NCI-H2081 treated with DMSO at 0.1 percent for 48 hours (cell line): ENCODE measurements at regions not wholly inside any gene's neighbourhood (a gene's known extent, or its start where the extent isn't known, plus 50 kb on each side); places are given as distances from the start of the nearest gene placed in this dataset.

Source experiments
- DNase-seq: peaks from one replicate; lab custom pipeline; 2025; lab: John Stamatoyannopoulos, UW

DNA sequence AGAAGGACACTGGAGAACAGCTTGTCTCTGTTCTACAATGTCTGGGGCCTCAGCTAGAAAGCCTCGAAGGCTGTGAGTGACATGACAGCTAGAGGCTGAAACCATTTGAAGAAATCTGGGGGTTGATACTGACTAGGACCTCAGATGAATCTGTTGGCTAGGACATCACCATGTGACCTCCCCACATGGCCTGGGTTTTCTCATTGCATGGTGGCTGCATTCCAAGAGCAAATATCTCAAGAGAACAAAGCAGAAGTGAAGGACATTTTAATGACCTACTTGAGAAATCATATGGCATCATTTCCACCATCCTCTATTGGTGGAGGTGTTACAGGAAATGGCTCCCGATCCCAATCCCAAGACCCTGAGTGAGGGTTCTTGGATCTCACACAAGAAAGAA is 450.6 kb upstream of the AUTS2 start:
- no peak for DNase-seq

- DNase-seq: no peak
Observed at GRCh38 chr7:69149804-69150782, 448.2 kb upstream of the AUTS2 start.

- no peak for DNase-seq
Observed at GRCh38 chr7:69162326-69162725, 435.9 kb upstream of the AUTS2 start.

DNA sequence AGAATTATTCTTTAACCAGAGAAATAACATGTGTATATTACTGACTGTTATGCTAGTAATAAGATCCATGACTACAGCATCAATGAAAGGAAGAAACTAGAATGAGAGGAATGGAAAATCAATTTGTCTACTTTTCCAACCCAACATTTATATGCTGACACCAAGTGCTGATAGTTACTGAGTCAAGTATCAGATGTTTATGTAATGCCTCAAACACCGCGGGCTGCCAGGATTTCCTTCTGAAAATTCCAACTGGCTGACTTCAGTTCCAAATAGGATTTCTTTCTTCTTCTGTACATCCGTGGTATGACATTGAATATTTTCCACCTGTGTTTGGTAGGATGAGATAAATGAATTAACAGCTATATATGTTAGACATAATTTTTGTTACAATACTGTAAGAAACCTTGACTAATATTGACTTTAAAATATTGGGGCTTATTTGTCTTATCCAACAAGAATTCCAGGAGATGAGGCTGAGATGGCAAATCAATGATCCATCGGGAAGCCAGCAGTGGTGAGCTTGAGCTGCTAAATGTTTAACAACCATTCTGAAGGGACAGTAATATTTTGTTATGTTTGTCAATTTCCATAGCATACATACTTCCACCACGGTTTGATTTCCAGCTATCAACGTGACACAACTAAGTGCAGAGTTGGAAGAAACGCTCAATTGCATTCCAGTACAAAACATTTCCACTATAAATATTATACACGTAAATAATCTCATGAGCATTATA is 435.2 kb upstream of the AUTS2 start:
- DNase-seq: no peak

- DNase-seq: peak; percentile 80
Observed at GRCh38 chr7:69166979-69167516, 431.2 kb upstream of the AUTS2 start.

- no peak for DNase-seq
Observed at GRCh38 chr7:69169386-69169785, 428.9 kb upstream of the AUTS2 start.

- no peak for DNase-seq
Observed at GRCh38 chr7:69172357-69173077, 425.8 kb upstream of the AUTS2 start.

GRCh38 chr7:69173341-69173740 is 424.9 kb upstream of the AUTS2 start:
- no peak for DNase-seq

DNA sequence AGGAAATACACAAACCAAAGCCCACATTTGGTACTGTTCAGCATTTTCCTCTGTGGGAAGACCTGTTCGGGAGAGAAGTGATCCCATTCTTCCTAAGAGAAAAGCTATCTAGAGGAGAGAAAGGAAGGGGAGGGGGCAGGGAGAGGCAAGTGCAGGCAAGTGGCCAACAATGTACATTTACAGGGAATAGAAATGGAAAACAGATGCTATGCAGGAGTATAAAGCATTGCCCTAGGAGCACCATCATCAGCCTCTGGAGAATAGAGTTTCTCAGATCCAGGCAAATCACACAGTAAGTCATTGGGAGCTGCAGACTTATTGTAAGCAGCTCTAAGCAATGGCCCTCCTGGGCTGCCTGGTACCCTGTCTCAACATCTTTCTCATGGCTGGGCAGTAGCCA is 424.4 kb upstream of the AUTS2 start:
- no peak for DNase-seq

GRCh38 chr7:69176841-69177240 is 421.4 kb upstream of the AUTS2 start:
- DNase-seq: no peak

- DNase-seq: no peak
Observed at GRCh38 chr7:69177461-69177861, 420.8 kb upstream of the AUTS2 start.

- no peak for DNase-seq
Observed at GRCh38 chr7:69177941-69178494, 420.3 kb upstream of the AUTS2 start.

GRCh38 chr7:69180662-69181061 is 417.6 kb upstream of the AUTS2 start:
- no peak for DNase-seq

DNA sequence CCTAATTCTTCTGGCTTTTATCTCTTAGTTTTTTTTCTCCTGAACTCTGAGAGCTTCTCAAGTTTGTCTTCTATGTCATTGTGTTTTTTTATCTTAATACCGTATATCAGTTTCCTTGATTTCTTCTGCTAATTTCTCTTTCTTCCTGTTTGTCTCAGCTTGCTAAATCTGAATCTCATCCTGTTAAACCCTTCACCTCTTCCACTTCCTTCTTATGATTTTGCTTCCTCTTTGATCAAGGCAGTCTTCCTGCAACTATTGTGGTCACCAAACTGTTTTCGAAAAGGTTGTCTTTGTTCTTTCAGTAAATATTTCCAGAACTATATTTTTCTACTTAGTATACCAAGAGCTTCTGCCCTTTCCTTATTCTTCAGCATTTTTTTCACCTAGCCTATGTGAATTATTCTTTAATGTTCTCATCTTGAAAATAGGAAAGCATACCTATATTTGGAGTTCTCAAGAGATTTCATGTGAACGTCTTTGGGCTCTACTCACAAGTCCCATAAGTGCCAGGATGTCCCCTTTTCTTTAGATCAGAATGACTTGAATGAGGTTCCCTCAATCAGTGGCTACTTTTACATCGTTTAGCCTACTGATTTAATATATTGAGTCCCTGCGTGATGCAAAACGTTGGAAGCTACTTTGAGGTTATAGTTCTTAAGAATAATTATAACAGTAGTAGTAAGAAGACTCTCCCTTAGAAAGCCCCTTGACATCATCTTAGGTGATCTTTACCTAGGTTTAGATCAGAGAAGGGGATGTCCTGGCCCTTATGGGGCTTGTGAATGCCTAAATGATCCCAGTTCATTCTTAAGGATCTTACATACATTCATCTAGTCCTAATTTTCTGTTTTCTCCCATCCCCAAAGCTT is 415.4 kb upstream of the AUTS2 start:
- DNase-seq: no peak

DNA sequence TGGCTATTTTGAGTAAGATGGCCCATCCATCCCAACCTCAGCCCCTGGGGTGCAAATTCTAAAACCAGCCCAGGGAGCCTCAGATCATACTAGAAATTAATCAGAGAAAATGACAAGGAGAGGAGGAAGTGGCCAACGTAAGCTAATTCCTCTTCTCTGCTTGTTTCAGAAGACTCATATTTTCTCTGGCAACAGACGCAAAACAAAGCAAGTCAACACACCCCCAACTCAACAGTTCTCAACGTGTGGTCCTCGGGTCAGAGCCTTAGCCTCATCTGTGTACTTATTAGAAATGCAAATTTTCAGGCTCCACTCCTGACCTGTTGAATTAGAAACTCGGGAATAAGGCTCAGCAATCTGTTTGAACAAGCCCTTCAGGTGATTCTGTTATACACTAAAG is 413.9 kb upstream of the AUTS2 start:
- DNase-seq: no peak

- DNase-seq: no peak
Observed at GRCh38 chr7:69185170-69185569, 413.1 kb upstream of the AUTS2 start.

DNA sequence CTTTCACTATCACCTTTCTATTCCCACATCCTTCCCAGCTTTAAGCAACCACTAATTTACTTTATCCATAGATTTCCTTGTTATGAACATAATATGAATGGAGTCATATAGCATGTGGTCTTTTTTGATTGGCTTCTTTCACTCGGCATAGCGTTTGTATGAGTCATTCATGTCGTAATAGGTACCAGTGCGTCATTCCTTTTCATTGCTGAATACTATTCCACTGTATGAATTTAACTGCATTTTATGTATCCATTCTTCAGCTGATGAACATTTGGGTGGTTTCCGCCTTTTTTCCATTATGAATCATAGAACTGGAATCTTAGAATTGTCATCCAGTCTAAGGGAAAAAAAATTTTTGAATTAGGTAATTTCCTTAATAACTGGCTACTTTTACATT is 411.3 kb upstream of the AUTS2 start:
- DNase-seq: no peak

GRCh38 chr7:69187824-69188333 is 410.4 kb upstream of the AUTS2 start:
- no peak for DNase-seq

DNA sequence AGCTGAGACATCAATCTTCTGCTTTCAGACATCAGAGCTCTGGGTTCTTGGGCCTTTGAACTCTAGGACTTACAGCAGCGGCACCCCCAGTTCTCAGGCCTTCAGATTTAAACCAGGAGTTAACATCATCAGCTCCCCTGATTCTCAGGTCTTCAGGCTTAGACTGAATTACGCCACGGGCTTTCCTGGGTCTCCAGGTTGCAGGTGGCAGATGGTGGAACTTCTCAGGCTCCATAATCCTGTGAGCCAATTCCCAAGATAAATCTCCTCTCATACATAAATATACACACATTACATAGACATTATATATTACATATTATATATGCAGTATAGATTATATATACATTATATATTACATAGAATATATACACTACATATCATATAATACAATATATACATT is 408.9 kb upstream of the AUTS2 start:
- DNase-seq: no peak

- no peak for DNase-seq
Observed at GRCh38 chr7:69190025-69190424, 408.2 kb upstream of the AUTS2 start.

DNA sequence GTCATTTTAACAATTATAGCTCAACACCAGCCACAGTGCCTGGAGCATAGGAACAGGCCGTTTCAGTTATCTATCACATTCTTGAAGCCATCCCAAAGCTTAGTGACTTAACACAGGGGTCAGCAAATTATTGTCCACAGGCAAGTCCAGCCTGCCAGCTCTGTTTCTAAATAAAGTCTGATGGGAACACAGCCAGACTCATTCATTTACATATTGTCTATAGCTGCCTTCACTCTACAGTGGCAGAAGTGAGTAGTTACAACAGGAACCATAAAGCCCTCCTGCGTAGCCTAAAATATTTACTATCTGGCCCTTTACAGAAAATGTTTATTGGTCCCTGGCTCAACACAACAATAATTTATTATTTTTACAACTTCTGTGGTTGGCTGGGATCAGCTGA is 407.5 kb upstream of the AUTS2 start:
- DNase-seq: no peak
